ENCODE measurements at regions not wholly inside any gene's neighbourhood (a gene's known extent, or its start where the extent isn't known, plus 50 kb on each side); places are given as distances from the start of the nearest gene placed in this dataset.

DNA sequence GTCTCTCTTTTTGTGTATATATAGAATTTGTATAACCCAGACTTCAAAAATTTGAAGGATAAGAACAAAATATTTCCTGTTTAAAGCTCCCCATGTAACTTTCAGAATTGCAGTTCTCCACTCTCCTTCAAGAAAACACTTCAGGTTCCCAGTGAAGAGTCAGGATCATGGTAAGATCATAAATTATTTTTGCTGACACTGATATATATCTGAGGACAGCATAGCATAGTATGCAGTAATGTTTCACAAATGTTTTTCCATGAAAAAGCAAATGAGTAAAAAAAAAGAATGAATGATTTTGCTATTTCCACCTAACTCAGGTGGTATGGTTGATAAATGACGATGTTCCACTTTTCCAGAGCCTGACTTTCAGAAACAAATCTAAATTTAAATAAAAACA lies 545.6 kb upstream of the EPHA7 start:
- TF ChIP-seq, protein P1, sequence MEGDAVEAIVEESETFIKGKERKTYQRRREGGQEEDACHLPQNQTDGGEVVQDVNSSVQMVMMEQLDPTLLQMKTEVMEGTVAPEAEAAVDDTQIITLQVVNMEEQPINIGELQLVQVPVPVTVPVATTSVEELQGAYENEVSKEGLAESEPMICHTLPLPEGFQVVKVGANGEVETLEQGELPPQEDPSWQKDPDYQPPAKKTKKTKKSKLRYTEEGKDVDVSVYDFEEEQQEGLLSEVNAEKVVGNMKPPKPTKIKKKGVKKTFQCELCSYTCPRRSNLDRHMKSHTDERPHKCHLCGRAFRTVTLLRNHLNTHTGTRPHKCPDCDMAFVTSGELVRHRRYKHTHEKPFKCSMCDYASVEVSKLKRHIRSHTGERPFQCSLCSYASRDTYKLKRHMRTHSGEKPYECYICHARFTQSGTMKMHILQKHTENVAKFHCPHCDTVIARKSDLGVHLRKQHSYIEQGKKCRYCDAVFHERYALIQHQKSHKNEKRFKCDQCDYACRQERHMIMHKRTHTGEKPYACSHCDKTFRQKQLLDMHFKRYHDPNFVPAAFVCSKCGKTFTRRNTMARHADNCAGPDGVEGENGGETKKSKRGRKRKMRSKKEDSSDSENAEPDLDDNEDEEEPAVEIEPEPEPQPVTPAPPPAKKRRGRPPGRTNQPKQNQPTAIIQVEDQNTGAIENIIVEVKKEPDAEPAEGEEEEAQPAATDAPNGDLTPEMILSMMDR (IDR thresholded peaks at IDR 0.05), result no peak
- TF ChIP-seq POLR2AphosphoS5 (IDR thresholded peaks at IDR 0.05; ENCODE audit: low read depth, low read length), result no peak
- TF ChIP-seq SIN3A (IDR thresholded peaks at IDR 0.05; ENCODE audit: borderline replicate concordance, insufficient read depth, low read depth, low read length), result no peak
